Dermis microvascular lymphatic vessel endothelial cell (primary cell): ENCODE measurements at regions not wholly inside any gene's neighbourhood (a gene's known extent, or its start where the extent isn't known, plus 50 kb on each side); places are given as distances from the start of the nearest gene placed in this dataset.

ENCODE experiments used
- DNase-seq, 2 donors: peaks; one replicate each; pipeline versions ENCODE4 v3.0.0 to v3.0.0-alpha.2; 2010; ENCODE audit warnings: low read depth in 2 of 2

DNA sequence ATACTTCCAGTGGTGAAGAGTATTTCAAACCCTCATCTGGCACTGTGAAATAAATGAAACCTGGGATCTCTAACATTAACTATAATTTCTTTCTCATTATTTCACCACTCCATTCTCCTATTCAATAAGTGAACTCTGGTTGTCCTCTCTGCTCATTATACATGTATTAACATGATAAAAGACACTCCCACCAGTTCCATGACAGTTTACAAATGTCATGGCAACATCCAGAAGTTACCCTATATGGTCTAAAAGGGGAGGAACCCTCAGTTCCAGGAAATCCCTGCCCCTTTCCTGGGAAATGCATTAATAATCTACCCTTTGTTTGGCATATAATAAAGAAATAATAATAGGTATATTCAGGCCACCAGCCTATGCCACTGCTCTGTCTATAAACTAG lies 62.7 kb upstream of the BRINP3 start:
- no peak for DNase-seq

DNA sequence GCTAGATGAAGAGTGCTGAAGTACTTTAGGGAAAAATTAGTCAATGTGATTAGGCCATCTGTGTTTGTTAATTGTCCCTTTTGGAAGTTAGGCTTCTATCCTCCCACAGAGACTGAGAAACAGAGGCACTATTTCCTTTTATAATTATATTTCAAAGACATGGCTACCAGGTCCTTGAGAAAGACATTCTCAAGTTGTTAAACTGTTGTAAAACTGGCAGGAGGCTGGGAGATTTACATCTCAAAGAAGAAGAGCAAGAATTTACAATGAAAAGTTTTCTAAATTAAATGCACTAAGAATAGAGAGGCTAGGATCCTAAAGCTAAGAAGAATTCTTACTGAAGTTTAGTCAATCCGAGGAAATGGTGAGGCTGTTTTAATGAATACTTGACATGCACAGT lies 74.0 kb upstream of the BRINP3 start:
- DNase-seq: no peak

DNA sequence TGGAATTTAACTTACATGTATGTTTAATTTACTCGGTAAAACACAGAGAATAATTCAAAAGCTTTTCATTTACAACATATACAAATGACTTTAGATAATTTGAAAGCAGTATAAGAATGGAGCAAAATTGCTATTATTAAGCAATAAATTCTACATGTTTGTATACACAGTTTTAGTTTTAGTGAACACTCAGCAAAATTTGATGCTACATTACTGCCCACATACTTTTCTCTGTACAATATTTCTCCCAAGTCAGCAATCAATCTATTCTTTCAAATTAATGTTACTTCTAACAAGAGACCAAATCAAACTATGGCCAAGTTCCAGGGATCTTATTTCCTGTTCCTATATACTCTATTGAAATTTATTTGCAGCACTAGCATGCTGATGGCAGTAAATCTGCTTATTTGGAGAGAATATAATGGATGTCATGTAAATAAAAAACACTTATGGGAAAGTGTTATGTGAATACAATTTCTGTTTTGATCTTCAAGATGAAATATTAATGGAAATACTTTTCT lies 82.6 kb upstream of the BRINP3 start:
- DNase-seq: no peak

DNA sequence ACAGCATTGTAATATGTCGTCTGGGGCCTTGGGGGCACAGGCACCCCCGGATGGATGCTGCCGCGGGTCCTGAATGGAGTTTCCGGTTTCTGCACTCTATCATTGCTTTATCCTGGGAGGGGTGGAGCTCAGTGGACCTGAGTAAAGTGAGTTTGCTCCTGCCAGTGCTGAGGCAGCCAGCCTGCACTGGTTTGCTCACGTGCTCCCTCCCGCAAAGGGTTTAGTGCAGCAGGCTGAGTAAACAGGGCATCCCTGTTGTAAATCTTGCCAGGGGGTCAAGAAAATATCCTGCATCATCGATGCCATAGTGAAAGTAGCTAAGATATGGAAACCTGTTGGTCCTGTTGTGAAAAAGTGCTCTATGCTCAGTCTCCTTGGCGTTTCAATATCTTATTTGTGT lies 85.6 kb upstream of the BRINP3 start:
- no peak for DNase-seq

DNA sequence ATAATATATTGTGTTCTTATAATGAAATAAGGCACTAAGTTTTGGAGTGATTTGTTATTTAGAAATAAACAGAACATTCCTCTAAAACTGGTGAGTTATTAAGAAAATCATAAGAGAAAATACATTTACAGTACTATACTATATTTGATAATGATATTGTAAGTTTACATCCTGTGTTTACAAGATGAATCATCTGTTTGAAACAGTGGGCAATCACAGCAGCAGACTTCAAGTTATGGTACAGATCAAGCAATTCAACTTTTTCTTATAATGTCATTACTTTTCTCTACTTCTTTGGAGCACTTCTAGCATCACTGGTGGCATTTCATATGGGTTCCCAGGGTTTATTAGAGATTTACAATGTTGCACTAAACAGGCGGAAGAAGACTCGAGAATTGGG lies 86.5 kb upstream of the BRINP3 start:
- DNase-seq: no peak

DNA sequence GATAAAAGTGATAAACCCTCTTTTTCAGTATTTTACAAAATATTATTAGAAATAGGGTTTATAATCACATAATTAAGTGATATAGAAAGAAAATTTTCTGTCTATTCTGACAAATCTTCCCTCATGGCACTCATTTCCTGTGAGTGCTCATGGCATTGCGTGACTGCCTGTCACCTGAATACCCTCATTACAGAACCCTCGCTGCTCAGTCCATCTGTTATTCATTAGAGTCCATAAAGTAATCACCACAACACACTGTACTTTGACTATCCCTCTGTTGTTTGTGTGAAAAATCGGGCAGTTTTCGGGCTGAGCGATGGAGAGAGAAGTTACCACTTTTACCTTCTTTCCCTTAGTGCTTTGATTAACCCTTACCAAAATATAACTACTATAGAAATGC lies 100.4 kb upstream of the BRINP3 start:
- DNase-seq: no peak

DNA sequence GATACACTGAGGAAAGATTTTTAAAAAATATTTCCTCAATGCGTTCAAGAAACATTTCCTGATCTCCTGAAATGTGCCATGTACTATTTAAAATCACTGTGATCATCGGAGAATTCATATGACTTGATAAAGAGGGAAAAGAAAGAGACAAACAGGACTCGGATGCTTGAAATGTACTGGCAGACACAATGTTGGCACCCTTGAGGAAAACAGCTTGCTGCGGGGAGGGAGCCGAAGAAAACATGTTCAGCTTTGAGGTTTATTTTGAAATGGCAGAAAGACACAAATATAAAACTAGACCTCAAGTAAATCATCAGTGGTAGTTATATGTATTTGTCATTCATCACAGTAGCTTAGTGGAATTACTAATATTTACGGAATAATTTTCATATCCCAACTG lies 100.9 kb upstream of the BRINP3 start:
- no peak for DNase-seq

DNA sequence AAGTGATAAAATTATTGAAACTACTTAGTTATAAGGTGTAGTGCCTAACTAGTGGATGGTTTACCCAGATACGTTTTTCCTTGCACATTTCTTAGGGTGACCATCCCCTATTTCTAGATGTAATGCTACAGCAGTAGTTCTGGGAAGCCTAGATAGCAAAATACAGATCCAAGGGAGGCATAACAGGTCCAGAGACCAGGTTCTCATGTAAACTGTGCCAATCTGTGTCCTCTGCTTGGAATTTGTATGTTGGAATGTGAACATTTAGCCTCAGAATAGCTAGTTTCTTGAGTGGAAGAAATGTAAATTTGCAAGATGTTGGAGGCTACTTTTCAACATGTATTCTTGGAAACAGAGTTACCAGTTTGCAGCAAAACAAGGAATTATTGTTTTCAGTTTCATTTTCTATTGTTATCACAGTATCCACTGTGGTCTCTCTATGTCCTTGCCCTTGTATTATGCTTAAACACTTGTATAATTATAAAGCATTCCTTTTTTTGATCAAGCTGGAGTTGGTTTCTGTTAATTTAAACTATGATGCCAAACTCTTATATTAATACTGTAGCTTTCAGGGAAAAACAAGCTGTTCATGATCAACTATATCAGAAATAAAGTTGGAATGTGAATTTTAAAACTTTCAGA lies 102.0 kb upstream of the BRINP3 start:
- no peak for DNase-seq

DNA sequence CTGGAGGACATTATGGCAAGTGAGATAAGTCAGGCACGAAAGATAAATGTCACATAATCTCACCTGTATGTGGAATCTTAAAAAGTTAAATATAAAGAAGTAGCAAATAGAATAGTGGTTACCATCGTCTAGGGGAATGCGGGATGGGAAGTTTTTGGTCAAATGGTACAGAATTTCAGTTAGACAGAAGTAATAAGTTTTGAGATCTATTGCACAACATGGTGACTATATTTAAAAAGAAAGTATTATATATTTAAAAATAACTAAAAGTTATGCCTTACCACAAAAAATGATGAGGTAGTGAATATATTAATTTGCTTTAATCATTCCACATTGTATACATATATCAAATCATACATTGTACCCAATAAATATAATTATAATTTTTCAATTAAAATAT lies 106.2 kb upstream of the BRINP3 start:
- no peak for DNase-seq

DNA sequence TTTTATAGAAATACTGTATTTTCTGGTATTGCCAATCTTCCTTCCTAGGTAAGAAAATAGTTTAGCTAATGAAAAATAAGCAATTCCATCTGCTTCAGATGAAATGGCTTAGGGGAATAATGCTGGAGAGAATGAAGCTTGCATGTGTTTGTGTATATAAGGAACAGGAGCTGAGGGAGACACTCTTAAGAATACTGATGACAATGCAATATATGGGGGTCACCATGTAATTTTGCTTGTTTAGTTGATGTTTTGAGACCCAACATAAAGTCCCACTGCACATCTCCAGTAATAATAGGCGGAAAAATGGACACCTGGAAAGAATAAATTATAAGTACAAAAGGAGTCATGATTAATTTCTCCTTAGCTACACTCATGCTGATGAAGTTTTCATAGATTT lies 110.8 kb upstream of the BRINP3 start:
- no peak for DNase-seq

DNA sequence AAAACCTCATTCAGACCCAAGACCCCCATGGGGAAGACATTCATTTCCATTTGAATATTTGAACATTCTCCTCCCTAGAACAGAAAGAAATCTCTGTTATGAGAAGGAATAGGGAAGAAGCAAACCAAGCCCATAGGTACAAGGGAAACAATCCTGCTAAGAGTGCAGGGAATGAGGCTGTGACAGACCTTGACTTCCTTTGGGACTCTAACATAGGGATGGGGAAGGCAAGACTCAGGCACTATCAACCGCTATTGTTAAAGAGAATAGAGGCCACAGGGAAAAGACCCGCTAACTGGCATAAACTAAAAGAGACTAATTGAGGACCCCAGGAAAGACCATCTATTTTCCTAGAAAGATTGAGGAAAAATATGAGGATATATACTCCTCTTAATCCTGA lies 117.8 kb upstream of the BRINP3 start:
- DNase-seq: no peak

DNA sequence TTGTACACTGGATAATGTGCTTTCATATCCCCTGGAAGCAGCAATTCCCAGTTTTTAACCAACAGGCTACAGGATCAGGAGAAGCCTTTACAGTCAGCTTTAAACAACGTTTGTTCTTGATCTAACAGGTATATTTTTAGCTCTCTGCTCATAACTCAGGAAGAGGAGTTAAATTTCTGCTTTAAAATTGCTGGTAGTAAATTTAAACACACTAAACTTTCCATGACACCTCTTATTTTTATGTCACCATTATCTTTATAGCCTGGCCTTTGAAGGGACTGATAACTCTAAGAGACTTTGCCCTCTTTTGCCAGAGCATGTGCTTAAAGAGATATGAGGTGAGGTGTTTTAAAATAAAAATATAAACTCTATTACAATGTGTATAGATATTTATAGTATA lies 119.6 kb upstream of the BRINP3 start:
- no peak for DNase-seq

DNA sequence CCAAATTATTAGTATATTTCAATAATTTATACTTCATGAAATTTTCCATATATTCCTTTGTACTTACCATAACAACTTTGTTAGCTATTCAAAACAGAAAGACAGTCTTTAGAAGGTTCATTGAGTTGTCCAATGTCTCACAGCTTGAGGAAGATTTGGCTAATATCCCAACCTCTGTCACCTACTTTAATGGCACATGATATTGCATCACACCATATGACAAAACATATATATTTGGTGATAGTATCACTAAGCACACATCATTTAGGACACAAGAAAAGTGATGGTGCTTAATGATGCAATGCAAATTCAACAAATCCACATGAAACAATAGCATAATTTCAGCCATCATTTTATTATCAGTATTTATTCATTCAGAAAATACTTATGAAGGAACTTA lies 122.0 kb upstream of the BRINP3 start:
- no peak for DNase-seq

DNA sequence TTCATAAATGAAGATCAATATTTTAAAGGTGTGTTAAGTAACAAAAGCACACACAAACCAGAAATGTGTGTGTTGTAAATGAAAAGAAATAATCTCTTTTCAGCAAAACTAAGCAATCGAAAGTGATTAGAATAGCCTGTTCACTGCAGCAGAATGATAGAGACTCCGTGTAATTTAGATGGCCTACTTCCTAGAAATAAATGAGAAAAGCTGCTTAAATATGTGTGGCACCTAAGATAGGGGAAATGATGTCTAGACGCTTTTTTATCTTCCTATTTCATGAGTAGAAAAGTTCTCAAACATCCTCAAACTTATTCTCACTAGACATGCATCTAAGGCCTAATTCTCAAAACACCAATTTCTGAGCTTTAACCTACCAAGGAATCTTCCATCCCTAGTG lies 124.7 kb upstream of the BRINP3 start:
- DNase-seq: no peak

DNA sequence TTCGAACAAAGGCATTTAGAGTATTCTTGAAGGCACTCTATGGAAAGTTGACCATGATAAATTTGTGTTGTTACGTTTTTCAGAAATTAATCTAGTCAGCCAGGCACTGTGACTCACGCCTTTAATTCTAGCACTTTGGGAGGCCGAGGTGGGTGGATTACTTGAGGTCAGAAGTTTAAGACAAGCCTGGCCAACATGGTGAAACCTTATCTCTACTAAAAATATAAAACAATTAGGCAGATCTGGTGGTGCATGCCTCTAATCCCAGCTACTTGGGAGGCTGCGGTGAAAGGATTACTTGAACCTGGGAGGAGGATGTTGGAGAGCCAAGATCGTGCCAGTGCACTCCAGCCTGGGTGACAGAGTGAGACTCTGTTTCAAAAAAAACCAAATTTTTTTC lies 130.6 kb upstream of the BRINP3 start:
- DNase-seq: no peak

DNA sequence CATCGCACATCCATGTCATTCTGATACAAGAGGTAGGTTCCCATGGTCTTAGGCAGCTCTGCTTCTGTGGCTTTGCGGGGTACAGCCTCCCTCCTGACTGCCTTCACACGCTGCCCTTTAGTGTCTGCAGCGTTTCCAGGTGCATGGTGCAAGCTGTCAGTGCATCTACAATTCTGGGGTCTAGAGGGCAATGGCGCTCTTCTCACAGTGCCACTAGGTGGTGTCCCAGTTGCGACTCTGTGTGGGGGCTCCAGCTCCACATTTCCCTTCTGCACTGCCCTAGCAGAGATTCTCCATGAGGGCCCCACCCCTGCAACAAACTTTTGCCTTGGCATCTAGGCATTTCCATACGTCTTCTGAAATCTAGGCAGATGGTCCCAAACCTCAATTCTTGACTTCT lies 138.2 kb upstream of the BRINP3 start:
- no peak for DNase-seq

DNA sequence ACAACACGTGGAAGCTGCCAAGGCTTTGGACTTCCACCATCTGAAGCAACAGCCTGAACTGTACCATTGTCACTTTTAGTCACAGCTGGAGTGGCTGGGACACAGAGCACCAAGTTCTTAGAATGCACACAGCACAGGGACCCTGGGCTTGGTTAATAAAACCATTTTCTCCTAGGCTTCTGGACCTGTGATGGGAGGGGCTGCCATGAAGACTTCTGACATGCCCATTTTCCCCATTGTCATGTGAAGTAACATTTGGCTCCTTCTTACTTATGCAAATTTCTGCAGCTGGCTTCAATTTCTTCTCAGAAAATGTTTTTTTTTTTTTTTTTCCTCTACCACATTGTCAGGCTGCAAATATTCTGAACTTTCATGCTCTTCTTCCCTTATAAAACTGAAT lies 138.6 kb upstream of the BRINP3 start:
- no peak for DNase-seq

DNA sequence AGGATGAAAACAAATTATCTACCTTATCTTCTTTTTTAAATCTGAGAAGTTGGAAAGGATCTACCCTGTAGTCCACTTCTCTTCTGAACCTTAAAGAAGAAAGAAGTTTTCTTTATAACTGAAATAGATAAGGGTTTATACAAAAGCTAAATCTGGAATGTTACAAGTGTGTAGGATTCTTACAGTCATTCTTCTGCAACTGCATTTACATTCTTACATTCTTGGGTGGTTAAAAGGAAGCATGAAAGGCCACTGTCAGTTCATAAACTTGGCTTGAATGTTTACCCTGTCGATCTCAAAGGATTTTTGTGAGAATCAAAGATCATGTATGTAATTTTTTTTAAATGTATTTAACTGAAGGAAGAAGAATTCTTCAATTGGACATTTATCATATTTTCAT lies 142.1 kb upstream of the BRINP3 start:
- DNase-seq: no peak

DNA sequence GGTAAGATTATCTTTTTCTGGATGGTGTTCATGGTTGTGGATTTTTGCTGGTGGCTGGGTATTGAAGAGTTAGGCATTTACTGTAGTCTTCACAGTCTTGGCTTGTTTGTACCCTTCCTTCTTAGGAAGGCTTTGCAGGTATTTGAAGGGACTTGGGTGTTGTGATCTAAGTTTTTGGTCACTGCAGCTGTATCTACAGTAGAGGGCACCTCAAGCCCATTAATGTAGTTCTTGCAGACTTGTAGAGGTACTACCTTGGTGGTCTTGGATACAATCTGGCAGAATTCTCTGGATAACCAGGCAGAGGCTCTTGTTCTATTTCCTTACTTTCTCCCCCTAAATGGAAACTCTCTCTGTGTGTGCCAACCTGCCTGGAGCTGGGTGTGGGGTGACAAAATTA lies 155.8 kb upstream of the BRINP3 start:
- DNase-seq: no peak

DNA sequence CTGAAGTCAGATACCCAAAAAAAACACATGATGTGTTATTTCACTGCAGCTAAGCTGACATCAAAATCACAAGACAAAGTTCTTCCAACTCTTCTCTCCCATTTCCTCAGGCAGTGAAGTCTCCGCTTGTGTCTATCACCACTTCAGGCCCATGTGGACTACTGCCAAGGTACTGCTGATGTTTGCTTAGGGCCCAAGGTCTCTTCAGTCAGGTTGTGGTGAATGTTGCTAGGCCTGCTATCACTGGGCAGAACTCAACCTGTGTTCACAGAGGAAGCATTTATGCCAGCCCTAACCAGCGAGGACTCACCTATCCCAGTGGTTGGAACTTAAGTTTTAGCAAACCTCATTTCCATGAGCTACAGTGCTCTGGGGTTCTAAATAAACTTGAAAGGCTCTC lies 156.5 kb upstream of the BRINP3 start:
- no peak for DNase-seq

DNA sequence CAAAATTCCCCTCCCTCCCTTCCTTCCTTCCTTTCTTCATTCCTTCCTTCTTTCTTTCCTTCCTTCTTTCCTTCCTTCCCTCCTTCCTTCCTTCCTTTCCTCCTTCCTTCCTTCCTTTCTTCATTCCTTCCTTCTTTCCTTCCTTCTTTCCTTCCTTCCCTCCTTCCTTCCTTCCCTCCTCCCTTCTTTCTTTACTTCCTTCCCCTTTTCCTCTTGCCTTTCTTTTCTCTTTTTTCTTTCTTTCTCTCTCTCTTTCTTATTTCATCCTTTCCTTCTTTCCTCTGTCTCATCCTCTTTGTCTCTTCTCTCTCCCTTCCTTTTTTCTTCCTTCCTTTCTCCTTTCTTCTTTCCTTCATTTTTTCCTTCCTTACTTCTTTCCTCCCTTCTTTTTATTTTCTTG lies 171.9 kb upstream of the BRINP3 start:
- DNase-seq: no peak

DNA sequence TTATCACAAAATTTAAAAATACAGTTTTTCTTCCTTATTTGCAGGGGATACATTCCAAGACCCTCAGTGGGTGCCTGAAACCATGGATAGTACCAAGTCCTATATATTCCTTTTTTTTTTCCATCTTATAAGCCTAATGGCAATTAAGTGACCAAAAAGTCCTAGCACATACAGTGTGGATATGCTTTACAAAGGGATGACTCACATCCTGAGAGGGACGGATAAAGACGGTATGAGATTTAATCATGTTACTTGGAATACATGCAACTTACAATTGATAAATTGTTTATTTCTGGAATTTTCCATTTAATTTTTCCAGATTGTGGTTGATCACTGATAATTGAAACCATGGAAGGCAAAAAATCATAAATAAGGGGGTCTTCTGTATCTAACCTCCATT lies 181.2 kb upstream of the BRINP3 start:
- no peak for DNase-seq

DNA sequence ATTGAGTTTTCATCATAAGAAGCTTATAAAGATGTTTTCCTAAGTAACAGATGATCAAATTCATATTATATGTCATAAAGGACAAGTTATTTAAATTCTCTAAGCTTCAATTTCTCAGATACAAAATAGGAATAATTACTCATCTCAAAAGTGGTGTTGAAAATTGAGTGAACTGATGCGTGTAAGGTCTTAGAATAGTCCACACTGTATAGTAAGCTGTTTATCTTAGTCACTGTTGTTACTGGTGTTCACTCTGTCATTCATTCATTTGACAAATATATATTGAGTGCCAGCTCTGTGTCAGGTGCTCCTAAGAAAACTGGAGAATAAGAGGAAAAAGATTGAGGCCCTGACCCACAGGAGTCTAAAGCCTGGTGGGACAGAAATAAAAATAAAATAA lies 186.3 kb upstream of the BRINP3 start:
- no peak for DNase-seq

DNA sequence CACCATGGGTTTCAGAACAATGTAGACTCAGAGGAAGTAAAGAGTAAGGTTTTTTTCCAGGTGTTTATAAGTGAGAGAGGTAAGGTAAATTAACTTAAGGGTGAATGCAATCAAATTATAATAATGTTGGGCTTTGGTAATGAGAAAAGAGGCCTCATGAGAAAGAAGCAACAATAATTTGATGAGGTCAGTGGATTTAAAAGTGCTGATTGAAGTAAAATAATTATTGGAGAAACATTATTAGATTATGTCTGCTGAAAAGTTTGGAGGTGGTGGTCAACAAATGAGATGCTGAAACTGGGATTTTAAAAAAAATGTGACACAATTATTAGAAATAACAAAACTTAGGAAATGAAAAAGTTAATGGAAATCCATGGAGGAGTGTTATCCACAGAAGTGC lies 187.4 kb upstream of the BRINP3 start:
- DNase-seq: no peak
